LNCaP clone FGC (cell line): ENCODE measurements at regions not wholly inside any gene's neighbourhood (a gene's known extent, or its start where the extent isn't known, plus 50 kb on each side); places are given as distances from the start of the nearest gene placed in this dataset.

ENCODE experiments used
- DNase-seq: peaks from one replicate; pipeline ENCODE4 v3.0.0-alpha.2; 2011; ENCODE audit warnings: low read depth
- H3K4me3 ChIP-seq: 2 replicates; pipeline ENCODE4 v1.5.1; 2011; ENCODE audit warnings: mild to moderate bottlenecking, low read depth, low read length, control low read depth
- CTCF ChIP-seq: IDR thresholded peaks from 2 replicates; pipeline ENCODE4 v1.5.1; 2012; ENCODE audit warnings: mild to moderate bottlenecking; ENCODE audit not compliant: control insufficient read depth, insufficient read depth; ENCODE audit errors: extremely low read depth

- no peak for TF ChIP-seq CTCF
- no peak overlapping the region for H3K4me3 ChIP-seq
- DNase-seq = no peak
These were observed 236.1 kb upstream of the DDHD1 start for GRCh38 chr14:53389202-53389601.

GRCh38 chr14:53386362-53386761 is 233.2 kb upstream of the DDHD1 start:
- TF ChIP-seq CTCF = no peak
- no peak overlapping the region for H3K4me3 ChIP-seq
- DNase-seq = no peak

- TF ChIP-seq CTCF = no peak
- no peak overlapping the region for H3K4me3 ChIP-seq
- DNase-seq = no peak
These were observed 231.4 kb upstream of the DDHD1 start for GRCh38 chr14:53384536-53384935.

- no peak for TF ChIP-seq CTCF
- no peak overlapping the region for H3K4me3 ChIP-seq
- no peak for DNase-seq
These were observed 230.9 kb upstream of the DDHD1 start for GRCh38 chr14:53384073-53384472.

GRCh38 chr14:53381895-53382294 is 228.8 kb upstream of the DDHD1 start:
- no peak for DNase-seq
- no peak overlapping the region for H3K4me3 ChIP-seq
- TF ChIP-seq CTCF = no peak

- no peak for TF ChIP-seq CTCF
- DNase-seq = no peak
- H3K4me3 ChIP-seq = no peak overlapping the region
These were observed 227.7 kb upstream of the DDHD1 start for GRCh38 chr14:53380867-53381225.

GRCh38 chr14:53380052-53380866 is 227.1 kb upstream of the DDHD1 start:
- TF ChIP-seq CTCF = no peak
- no peak for DNase-seq

More at GRCh38 chr14:53380052-53380866, 227.1 kb upstream of the DDHD1 start:
- no peak overlapping the region for H3K4me3 ChIP-seq
